ENCODE measurements at regions not wholly inside any gene's neighbourhood (a gene's known extent, or its start where the extent isn't known, plus 50 kb on each side); places are given as distances from the start of the nearest gene placed in this dataset.

DNA sequence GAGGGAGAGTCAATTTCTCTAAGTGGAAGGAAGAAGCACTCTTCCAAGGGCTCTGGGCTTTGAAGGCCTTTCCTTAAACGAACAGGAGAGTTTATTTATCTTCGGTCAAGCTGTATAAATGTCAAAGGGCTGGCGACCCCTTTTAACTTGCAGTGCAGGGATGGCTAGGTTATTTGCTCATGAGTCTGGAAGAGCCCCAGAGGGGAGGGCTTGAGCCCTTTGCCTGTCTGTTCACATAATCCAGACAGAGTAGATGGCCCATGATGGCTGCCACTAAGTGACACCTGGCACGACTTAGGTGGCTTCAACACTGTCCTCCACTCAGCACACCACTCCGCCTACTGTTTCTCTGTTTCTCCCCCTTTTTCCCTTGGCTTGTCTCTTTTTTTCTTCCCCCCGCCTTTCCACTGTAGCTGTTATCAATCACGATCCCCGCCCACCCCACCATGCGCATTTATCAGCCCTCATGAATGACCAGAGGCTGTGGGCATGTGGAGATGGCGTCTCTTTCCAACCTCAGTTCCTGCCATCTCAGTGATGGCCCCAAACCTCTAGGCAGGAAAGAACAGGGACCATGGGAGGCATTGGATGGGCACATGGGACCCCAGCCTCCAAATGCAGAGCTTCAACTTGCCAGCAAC is 408.7 kb upstream of the TNRC6C start:
- 73 to 80% (median 78%) methylated on average over 10 of the region's 10 CpGs for WGBS, 4 donors
- peaks cover 0 to 3% (median 0%) of the 10 kb centered on the region in 12 donors for H3K4me1 ChIP-seq
- no peak for DNase-seq
- no peaks in the 10 kb centered on the region for H3K36me3 ChIP-seq
- intact Hi-C loops (cut with DNase I) = loop anchor here in 5 of 10 donors (5.0 to 10.0 kb wide), 4 partner anchors 52 to 525 kb away; no protein-coding TSS in a partner anchor
- H3K27ac ChIP-seq = no peak overlapping the region
- H3K9me3 ChIP-seq = no peaks in the 10 kb centered on the region
- TF ChIP-seq, protein P1, sequence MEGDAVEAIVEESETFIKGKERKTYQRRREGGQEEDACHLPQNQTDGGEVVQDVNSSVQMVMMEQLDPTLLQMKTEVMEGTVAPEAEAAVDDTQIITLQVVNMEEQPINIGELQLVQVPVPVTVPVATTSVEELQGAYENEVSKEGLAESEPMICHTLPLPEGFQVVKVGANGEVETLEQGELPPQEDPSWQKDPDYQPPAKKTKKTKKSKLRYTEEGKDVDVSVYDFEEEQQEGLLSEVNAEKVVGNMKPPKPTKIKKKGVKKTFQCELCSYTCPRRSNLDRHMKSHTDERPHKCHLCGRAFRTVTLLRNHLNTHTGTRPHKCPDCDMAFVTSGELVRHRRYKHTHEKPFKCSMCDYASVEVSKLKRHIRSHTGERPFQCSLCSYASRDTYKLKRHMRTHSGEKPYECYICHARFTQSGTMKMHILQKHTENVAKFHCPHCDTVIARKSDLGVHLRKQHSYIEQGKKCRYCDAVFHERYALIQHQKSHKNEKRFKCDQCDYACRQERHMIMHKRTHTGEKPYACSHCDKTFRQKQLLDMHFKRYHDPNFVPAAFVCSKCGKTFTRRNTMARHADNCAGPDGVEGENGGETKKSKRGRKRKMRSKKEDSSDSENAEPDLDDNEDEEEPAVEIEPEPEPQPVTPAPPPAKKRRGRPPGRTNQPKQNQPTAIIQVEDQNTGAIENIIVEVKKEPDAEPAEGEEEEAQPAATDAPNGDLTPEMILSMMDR (IDR thresholded peaks at IDR 0.05) = no peak
- TF ChIP-seq POLR2A (IDR thresholded peaks at IDR 0.05) = no peak
- no peaks in the 10 kb centered on the region for H3K27me3 ChIP-seq
- H3K4me3 ChIP-seq = no peak overlapping the region
- no peak for ATAC-seq

DNA sequence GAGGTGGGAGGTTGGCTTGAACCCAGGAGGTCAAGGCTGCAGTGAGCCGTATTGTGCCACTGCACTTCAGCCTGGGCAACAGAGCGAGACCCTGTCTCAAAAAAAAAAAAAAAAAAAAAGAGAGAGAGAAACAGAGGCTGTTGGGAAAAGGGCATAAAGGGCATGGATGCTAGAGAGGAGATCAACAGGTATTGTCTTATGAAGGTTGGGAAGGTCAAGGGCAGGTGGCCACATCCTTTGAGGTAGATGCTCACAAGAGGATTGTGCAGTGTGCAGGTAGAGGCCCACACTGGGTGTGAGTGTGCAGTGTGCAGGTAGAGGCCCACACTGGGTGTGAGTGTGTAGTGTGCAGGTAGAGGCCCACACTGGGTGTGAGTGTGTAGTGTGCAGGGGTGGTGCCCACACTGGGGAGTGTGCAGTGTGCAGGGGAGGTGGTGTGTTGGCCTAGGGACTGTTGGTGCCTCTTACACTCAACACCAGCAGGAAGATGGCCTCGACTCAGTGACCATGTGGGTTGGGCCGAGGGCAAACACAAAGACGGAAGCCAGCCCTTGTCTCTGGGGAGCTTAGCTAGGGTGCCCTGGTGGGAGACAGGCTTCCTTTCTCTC is 404.9 kb upstream of the TNRC6C start:
- Histone ChIP-seq H3K27me3 (no peaks in the 10 kb centered on the region), H3K4me3 (no peak overlapping the region), H3K4me1 (peaks cover 0 to 15% (median 10%) of the 10 kb centered on the region in 12 donors), H3K27ac (no peak overlapping the region), H3K36me3 (no peaks in the 10 kb centered on the region), H3K9me3 (no peaks in the 10 kb centered on the region)
- ATAC-seq = no peak
- DNase-seq = peak in 1 of 5 donors; percentile 31
- WGBS, 4 donors = 79 to 93% (median 87%) methylated on average over 4 to 5 of the region's 5 CpGs
- intact Hi-C loops (cut with DNase I) = loop anchor here in 1 of 10 donors (5.0 kb wide), 1 partner anchor 49 kb away; no protein-coding TSS in a partner anchor
- no peak for TF ChIP-seq POLR2A (IDR thresholded peaks at IDR 0.05)
- TF ChIP-seq, protein P1 (IDR thresholded peaks at IDR 0.05) = no peak

DNA sequence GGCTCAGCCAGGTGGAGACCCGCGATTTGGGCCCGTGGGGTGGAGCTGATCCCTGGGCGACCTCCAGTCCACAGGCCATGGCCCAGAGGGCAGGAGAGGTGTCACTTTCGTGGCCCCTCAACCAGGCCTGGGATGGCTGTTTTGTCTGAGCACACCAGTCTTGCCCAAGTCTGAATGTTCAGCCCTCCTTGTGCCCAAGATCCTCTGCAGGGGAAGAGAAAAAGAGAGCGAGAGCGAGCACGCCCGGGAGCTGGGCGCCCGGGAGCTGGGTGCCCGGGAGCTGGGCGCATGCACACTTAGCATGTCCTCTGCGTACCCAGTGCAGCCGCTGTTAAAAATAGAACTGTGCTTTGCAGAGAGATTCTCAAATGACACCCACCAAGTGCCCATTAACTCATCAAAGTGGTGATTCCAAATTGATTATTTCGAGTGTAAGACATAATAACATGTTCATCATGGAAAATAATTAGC is 403.3 kb upstream of the TNRC6C start:
- DNase-seq (peak in 1 of 5 donors; percentile 49), ATAC-seq (peak in 3 of 4 donors; percentile 78 to 90 (median 82))
- Histone ChIP-seq H3K9me3 (no peaks in the 10 kb centered on the region), H3K36me3 (no peaks in the 10 kb centered on the region), H3K27ac (peak overlapping the region in 5 of 12 donors; percentile 1 to 64 (median 34)), H3K4me1 (peaks cover 0 to 15% (median 10%) of the 10 kb centered on the region in 12 donors), H3K4me3 (no peak overlapping the region), H3K27me3 (no peaks in the 10 kb centered on the region)
- intact Hi-C loops (cut with DNase I) = no loop called here
- WGBS, 4 donors = 58 to 70% (median 64%) methylated on average over 15 to 16 of the region's 16 CpGs
- TF ChIP-seq POLR2A (IDR thresholded peaks at IDR 0.05) = no peak
- TF ChIP-seq, protein P1 (IDR thresholded peaks at IDR 0.05) = no peak

DNA sequence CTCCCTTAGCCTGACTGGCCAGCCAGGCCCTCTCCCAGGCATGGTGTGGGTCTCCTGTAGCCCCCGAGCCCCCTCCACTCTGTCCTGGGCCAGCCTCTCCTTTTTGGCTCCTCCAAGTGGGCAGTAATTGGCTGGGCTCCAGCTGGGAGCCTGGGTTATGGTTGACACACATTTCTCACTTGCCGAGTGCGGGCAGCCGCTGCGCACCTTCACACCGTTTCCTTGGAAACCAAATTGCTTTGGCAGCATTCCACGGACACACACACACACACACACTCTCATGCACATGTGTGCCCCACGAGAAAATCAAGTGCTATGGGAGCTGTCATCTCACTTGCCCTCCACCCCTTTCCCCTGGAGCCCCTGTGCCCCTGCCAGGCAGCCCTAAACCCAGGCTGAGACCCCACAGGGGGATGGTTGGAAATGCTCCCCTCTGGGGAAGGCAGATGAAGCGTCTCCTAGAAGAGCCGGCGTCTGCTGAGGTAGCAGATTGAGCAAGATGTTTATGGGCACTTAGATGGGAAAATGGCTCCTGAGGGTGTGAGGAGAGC is 402.7 kb upstream of the TNRC6C start:
- peak in 3 of 4 donors; percentile 22 to 48 (median 34) for ATAC-seq
- H3K27me3 ChIP-seq = no peaks in the 10 kb centered on the region
- WGBS, 4 donors = 30 to 52% (median 36%) methylated on average over 6 to 11 of the region's 11 CpGs
- H3K4me1 ChIP-seq = peaks cover 0 to 15% (median 10%) of the 10 kb centered on the region in 12 donors
- intact Hi-C loops (cut with DNase I) = no loop called here
- H3K9me3 ChIP-seq = no peaks in the 10 kb centered on the region
- no peak overlapping the region for H3K4me3 ChIP-seq
- no peak for TF ChIP-seq POLR2A (IDR thresholded peaks at IDR 0.05)
- TF ChIP-seq, protein P1 (IDR thresholded peaks at IDR 0.05) = no peak
- H3K36me3 ChIP-seq = no peaks in the 10 kb centered on the region
- H3K27ac ChIP-seq = peak overlapping the region in 4 of 12 donors; percentile 1 to 64 (median 40)
- peak in 2 of 5 donors; percentile 55 to 66 for DNase-seq
